ENCODE measurements at regions not wholly inside any gene's neighbourhood (a gene's known extent, or its start where the extent isn't known, plus 50 kb on each side); places are given as distances from the start of the nearest gene placed in this dataset.
"Not testable (repeated sequence)": the region's sequence is repeated elsewhere in the genome, so short reads cannot be mapped to it uniquely, and the experiment has no call there.

DNA sequence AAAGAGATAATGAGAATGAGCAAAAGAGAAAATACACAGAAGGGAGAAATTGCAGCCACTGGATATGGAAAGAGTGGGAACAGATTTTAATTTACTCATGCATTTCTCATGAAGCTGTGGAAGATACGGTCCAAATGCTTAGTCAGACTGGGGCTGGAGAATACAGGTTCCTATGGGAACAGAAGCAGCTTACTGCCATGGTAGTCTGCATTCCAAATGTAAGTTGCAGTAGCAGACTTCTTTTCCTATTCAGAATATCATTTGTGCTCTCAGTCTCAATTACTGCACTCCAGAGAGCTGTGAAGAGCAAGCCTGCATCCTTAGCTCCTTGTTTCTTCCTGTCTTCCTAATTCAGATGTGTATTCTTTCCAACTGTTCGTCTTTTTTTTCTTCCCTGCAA is 190.8 kb upstream of the TMEM196 start:
- Mint-ChIP-seq H3K36me3 (ENCODE audit: unreplicated experiment) (no peaks in the 10 kb centered on the region), H3K27ac (ENCODE audit: unreplicated experiment) (no peak overlapping the region), H3K4me3 (ENCODE audit: unreplicated experiment) (no peak overlapping the region), H3K4me1 (ENCODE audit: unreplicated experiment) (no peaks in the 10 kb centered on the region), H3K9me3 (ENCODE audit: unreplicated experiment) (no peaks in the 10 kb centered on the region), H3K27me3 (ENCODE audit: unreplicated experiment) (no peaks in the 10 kb centered on the region)
- TF ChIP-seq, protein P1, sequence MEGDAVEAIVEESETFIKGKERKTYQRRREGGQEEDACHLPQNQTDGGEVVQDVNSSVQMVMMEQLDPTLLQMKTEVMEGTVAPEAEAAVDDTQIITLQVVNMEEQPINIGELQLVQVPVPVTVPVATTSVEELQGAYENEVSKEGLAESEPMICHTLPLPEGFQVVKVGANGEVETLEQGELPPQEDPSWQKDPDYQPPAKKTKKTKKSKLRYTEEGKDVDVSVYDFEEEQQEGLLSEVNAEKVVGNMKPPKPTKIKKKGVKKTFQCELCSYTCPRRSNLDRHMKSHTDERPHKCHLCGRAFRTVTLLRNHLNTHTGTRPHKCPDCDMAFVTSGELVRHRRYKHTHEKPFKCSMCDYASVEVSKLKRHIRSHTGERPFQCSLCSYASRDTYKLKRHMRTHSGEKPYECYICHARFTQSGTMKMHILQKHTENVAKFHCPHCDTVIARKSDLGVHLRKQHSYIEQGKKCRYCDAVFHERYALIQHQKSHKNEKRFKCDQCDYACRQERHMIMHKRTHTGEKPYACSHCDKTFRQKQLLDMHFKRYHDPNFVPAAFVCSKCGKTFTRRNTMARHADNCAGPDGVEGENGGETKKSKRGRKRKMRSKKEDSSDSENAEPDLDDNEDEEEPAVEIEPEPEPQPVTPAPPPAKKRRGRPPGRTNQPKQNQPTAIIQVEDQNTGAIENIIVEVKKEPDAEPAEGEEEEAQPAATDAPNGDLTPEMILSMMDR (IDR thresholded peaks at IDR 0.05), result no peak
- no peak for DNase-seq (ENCODE audit: extremely low spot score, unreplicated experiment)

GRCh38 chr7:19963695-19964094 is 190.3 kb upstream of the TMEM196 start:
- Mint-ChIP-seq H3K4me3 (ENCODE audit: unreplicated experiment) (no peak overlapping the region), H3K27ac (ENCODE audit: unreplicated experiment) (no peak overlapping the region), H3K27me3 (ENCODE audit: unreplicated experiment) (no peaks in the 10 kb centered on the region), H3K4me1 (ENCODE audit: unreplicated experiment) (no peaks in the 10 kb centered on the region), H3K9me3 (ENCODE audit: unreplicated experiment) (no peaks in the 10 kb centered on the region), H3K36me3 (ENCODE audit: unreplicated experiment) (no peaks in the 10 kb centered on the region)
- TF ChIP-seq, protein P1 (IDR thresholded peaks at IDR 0.05), result no peak
- DNase-seq (ENCODE audit: extremely low spot score, unreplicated experiment), result no peak

- H3K36me3 Mint-ChIP-seq (ENCODE audit: unreplicated experiment), result no peaks in the 10 kb centered on the region
- peaks cover 1% of the 10 kb centered on the region for H3K9me3 Mint-ChIP-seq (ENCODE audit: unreplicated experiment)
- peaks cover 4% of the 10 kb centered on the region for H3K4me1 Mint-ChIP-seq (ENCODE audit: unreplicated experiment)
- TF ChIP-seq, protein P1 (IDR thresholded peaks at IDR 0.05), result no peak
- DNase-seq (ENCODE audit: extremely low spot score, unreplicated experiment), result no peak
- no peaks in the 10 kb centered on the region for H3K27me3 Mint-ChIP-seq (ENCODE audit: unreplicated experiment)
- no peak overlapping the region for H3K27ac Mint-ChIP-seq (ENCODE audit: unreplicated experiment)
- no peak overlapping the region for H3K4me3 Mint-ChIP-seq (ENCODE audit: unreplicated experiment)
These were observed 185.0 kb upstream of the TMEM196 start for GRCh38 chr7:19958309-19958896.

DNA sequence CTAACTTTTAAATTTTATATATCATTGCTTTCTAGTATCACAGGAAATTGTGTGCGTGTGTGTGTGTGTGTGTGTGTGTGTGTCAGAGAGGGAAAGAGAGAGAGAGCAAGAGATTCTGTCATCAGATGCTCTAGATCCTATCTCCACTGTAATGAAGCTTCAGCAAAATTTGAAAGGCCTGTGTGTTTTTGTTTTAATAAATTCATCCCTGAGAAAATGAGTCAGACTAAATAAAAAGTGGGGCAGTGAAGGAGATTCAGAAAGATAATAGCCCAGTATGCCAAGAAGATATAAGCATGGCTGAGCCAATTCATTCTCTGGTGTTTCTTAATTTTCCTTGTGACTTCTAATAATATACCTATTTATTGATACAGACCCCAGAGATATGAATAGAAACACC is 184.2 kb upstream of the TMEM196 start:
- Mint-ChIP-seq H3K4me3 (ENCODE audit: unreplicated experiment) (no peak overlapping the region), H3K27me3 (ENCODE audit: unreplicated experiment) (no peaks in the 10 kb centered on the region), H3K9me3 (ENCODE audit: unreplicated experiment) (peaks cover 5% of the 10 kb centered on the region), H3K27ac (ENCODE audit: unreplicated experiment) (no peak overlapping the region), H3K4me1 (ENCODE audit: unreplicated experiment) (peaks cover 4% of the 10 kb centered on the region), H3K36me3 (ENCODE audit: unreplicated experiment) (no peaks in the 10 kb centered on the region)
- TF ChIP-seq, protein P1 (IDR thresholded peaks at IDR 0.05), result no peak
- DNase-seq (ENCODE audit: extremely low spot score, unreplicated experiment), result no peak

GRCh38 chr7:19954166-19954565 is 180.7 kb upstream of the TMEM196 start:
- not testable (repeated sequence) for H3K27me3 Mint-ChIP-seq (ENCODE audit: unreplicated experiment); H3K4me3 Mint-ChIP-seq (ENCODE audit: unreplicated experiment); DNase-seq (ENCODE audit: extremely low spot score, unreplicated experiment); H3K27ac Mint-ChIP-seq (ENCODE audit: unreplicated experiment); H3K4me1 Mint-ChIP-seq (ENCODE audit: unreplicated experiment); H3K36me3 Mint-ChIP-seq (ENCODE audit: unreplicated experiment)
- H3K9me3 Mint-ChIP-seq (ENCODE audit: unreplicated experiment), result peaks cover 22% of the 10 kb centered on the region

- H3K4me3 Mint-ChIP-seq (ENCODE audit: unreplicated experiment); H3K27me3 Mint-ChIP-seq (ENCODE audit: unreplicated experiment); DNase-seq (ENCODE audit: extremely low spot score, unreplicated experiment); H3K4me1 Mint-ChIP-seq (ENCODE audit: unreplicated experiment); H3K27ac Mint-ChIP-seq (ENCODE audit: unreplicated experiment); H3K36me3 Mint-ChIP-seq (ENCODE audit: unreplicated experiment): not testable (repeated sequence)
- H3K9me3 Mint-ChIP-seq (ENCODE audit: unreplicated experiment), result peaks cover 22% of the 10 kb centered on the region
These were observed 180.0 kb upstream of the TMEM196 start for GRCh38 chr7:19953411-19953810.

All from osteocyte (in vitro differentiated cells).